ENCODE measurements at regions not wholly inside any gene's neighbourhood (a gene's known extent, or its start where the extent isn't known, plus 50 kb on each side); places are given as distances from the start of the nearest gene placed in this dataset.

DNA sequence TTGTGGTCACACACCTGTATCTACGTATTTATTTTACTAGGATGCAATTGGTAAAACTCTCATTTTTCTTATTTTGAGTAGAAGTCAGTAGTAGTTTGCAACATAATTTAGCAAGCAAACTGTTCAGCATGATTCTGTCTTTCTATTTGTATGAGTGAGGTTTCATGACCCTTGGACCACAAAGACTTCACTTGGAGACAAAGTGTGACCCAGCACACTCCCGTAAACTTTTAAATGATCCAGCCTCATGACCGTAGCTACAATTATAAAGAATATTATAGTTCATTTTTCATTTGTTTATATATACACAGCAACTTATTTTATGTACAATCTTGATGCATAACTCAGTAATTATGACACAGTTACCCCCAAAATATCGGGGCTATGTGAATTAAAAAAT lies 86.5 kb downstream of the ERCC5 start (continued):
- TF ChIP-seq ZBTB8A (tag by site-specific recombination; IDR thresholded peaks at IDR 0.05) (no peak), KLF1 (tag by site-specific recombination; IDR thresholded peaks at IDR 0.05) (no peak), ZBTB10 (tag by site-specific recombination; IDR thresholded peaks at IDR 0.05) (no peak), SALL2 (tag by site-specific recombination; IDR thresholded peaks at IDR 0.05; ENCODE audit: borderline replicate concordance) (no peak), ZNF24 (tag by site-specific recombination; IDR thresholded peaks at IDR 0.05) (no peak), YY2 (tag by site-specific recombination; IDR thresholded peaks at IDR 0.05) (no peak), ZNF792 (tag by site-specific recombination; IDR thresholded peaks at IDR 0.05) (no peak), ZNF426 (tag by site-specific recombination; IDR thresholded peaks at IDR 0.05) (no peak), HIC1 (tag by site-specific recombination; IDR thresholded peaks at IDR 0.05) (no peak), ZNF629 (tag by site-specific recombination; IDR thresholded peaks at IDR 0.05) (no peak), ZNF561 (tag by site-specific recombination; IDR thresholded peaks at IDR 0.05; ENCODE audit: borderline replicate concordance) (no peak), ZSCAN18 (tag by site-specific recombination; IDR thresholded peaks at IDR 0.05) (no peak)
- TF ChIP-seq, protein P1, sequence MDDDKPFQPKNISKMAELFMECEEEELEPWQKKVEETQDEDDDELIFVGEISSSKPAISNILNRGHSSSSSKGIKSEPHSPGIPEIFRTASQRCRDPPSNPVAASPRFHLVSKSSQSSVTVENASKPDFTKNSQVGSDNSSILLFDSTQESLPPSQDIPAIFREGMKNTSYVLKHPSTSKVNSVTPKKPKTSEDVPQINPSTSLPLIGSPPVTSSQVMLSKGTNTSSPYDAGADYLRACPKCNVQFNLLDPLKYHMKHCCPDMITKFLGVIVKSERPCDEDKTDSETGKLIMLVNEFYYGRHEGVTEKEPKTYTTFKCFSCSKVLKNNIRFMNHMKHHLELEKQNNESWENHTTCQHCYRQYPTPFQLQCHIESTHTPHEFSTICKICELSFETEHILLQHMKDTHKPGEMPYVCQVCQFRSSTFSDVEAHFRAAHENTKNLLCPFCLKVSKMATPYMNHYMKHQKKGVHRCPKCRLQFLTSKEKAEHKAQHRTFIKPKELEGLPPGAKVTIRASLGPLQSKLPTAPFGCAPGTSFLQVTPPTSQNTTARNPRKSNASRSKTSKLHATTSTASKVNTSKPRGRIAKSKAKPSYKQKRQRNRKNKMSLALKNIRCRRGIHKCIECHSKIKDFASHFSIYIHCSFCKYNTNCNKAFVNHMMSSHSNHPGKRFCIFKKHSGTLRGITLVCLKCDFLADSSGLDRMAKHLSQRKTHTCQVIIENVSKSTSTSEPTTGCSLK (tag by site-specific recombination; IDR thresholded peaks at IDR 0.05) = no peak

- Histone ChIP-seq H3K27ac (ENCODE audit: extremely low read depth, low read depth, low read length) (no peak overlapping the region), H3K9me3 (ENCODE audit: control insufficient read depth, insufficient read depth, low read depth, low read length) (no peaks in the 10 kb centered on the region), H3K36me3 (ENCODE audit: control insufficient read depth in 2 of 2, insufficient read depth in 1 of 2, low read length in 2 of 2) (no peaks in the 10 kb centered on the region), H3K4me1 (ENCODE audit: control insufficient read depth, insufficient read depth, low read length) (no peaks in the 10 kb centered on the region), H3K4me3 (ENCODE audit: low read depth, low read length) (no peak overlapping the region)
- POLR2A ChIA-PET = no interaction called here
- CTCF ChIA-PET = no interaction called here
- TF ChIP-seq ZNF341 (tag by site-specific recombination; IDR thresholded peaks at IDR 0.05; ENCODE audit: low read depth) (no peak), MEIS1 (CRISPR knock-in tag; IDR thresholded peaks at IDR 0.05; ENCODE audit: borderline replicate concordance) (no peak), SP7 (tag by site-specific recombination; IDR thresholded peaks at IDR 0.05) (no peak), ZNF747 (tag by site-specific recombination; IDR thresholded peaks at IDR 0.05) (no peak), ZNF24 (tag by site-specific recombination; IDR thresholded peaks at IDR 0.05) (no peak)
- TF ChIP-seq, protein P2, sequence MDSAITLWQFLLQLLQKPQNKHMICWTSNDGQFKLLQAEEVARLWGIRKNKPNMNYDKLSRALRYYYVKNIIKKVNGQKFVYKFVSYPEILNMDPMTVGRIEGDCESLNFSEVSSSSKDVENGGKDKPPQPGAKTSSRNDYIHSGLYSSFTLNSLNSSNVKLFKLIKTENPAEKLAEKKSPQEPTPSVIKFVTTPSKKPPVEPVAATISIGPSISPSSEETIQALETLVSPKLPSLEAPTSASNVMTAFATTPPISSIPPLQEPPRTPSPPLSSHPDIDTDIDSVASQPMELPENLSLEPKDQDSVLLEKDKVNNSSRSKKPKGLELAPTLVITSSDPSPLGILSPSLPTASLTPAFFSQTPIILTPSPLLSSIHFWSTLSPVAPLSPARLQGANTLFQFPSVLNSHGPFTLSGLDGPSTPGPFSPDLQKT (IDR thresholded peaks at IDR 0.05; ENCODE audit: borderline replicate concordance, low read depth, low read length) = no peak
These were observed 84.7 kb downstream of the ERCC5 start for GRCh38 chr13:102930566-102930965.

Data from HEK293 (cell line).